IPS DF 4.7 (cell line): ENCODE measurements at regions not wholly inside any gene's neighbourhood (a gene's known extent, or its start where the extent isn't known, plus 50 kb on each side); places are given as distances from the start of the nearest gene placed in this dataset.
A peak's percentile ranks its signal among the peaks of the same experiment; 100 is the strongest.

Experiments
- DNase-seq: peaks from one replicate; pipeline ENCODE4 v3.0.0-alpha.2; 2013; ENCODE audit warnings: low spot score; ENCODE audit errors: extremely low read depth

DNA sequence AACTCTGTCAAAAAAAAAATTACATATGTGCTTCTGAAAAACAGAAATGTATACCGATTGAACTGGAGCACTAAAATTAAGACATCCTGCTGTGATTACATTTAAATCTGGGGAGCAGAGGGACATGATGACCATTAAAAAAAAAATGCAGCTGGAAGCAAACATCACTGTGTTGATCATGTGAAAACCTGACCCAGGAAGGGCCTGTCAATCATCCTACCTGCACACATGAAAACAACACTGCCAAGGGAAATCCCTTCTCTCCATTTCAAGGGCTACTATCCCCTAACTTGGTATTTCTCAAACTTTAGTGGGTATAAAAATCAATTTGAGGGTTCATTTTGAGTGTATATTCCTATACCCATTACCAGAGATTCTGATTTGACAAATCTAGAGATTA is 719.9 kb upstream of the CBLB start:
- no peak for DNase-seq

DNA sequence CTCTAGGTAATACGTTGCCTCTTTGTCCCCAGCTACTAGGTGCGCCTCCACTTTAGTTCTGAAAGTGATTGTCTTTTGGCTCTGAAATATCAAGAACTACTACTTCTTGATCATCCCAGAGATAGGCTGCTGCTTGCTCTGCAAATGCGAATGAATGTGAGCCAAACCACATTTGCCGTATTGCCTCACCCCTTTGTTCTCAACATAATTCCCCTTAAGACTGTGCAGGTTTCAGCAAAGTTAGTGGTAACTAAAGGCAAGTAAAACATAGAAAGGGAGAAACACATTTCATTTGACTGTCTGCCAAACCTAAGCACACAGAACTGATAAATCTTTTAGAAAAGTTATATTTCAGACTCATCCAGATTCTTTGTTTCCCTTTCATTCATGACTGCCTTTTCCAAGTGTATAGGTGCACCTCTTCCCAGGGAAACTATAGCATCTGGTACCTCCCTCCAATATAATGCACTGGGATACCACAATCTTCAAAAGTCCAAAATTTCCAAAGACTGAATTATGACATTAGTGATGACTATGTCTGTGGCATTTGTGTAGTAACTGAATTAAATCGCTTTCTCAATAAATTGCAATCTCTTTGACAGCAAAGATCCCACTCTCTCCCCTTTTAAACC is 720.6 kb upstream of the CBLB start:
- DNase-seq: no peak

DNA sequence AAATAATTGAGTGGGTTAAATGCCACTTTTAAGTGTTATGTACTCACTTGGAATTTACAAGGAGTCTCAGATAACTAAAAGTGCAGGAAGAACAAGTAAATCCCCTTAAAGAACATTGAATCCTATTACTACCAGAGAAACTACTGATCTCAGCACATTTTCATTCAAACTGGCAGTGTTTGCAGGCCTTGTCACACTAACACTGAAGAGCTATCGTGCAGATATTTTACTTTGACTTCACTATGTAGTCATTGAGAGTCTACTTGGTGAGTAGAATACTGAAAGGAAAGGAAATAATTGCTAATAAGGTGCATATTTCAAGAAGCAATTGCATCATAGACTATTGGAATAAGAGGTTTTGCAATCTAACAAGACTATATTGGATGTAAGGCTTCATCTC is 721.4 kb upstream of the CBLB start:
- no peak for DNase-seq

DNA sequence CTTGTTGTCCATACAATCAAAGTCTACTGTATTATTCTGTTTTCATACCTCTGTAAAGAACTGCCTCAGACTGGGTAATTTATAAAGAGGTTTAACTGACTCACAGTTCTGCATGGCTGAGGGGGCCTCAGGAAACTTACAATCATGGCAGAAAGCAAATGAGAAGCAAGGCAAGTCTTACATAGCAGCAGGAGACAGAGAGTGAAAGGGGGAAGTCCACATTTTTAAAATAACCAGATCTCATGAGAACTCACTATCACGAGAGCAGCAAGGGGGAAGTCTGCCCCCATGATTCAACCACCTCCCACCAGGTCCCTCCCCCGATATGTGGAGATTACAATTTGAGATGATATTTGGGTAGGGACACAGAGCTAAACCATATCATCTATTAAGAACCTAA is 724.6 kb upstream of the CBLB start:
- DNase-seq: no peak

DNA sequence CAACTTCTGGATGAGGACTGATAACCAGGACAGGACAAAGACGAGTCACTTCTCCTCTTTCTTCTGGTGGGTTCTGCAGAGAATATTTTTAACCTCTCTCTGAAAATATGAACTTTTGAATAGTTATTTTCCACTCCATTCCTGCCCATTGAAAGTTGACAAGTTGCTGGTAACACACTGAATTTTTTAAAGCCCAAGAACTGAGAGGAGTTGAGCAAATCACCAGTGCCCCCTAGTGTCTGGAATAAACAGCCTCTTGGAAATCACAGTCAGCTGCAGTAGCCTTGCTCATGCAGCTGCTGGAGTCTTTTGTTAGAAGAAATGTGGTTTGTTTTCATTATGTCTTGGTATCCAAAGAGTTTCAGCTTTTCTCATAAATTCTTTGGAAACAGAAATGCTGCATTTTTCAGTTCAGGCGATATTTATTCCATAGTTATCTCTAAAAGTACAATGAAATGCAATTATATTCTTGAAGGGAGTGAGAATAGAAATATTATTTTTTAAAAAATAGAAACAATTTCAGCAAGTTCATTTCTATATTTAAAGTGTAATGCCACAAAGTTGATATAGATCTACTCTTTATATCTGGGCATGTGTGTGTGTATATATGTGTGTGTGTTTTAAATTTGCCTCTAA is 741.0 kb upstream of the CBLB start:
- DNase-seq: peak; percentile 72

DNA sequence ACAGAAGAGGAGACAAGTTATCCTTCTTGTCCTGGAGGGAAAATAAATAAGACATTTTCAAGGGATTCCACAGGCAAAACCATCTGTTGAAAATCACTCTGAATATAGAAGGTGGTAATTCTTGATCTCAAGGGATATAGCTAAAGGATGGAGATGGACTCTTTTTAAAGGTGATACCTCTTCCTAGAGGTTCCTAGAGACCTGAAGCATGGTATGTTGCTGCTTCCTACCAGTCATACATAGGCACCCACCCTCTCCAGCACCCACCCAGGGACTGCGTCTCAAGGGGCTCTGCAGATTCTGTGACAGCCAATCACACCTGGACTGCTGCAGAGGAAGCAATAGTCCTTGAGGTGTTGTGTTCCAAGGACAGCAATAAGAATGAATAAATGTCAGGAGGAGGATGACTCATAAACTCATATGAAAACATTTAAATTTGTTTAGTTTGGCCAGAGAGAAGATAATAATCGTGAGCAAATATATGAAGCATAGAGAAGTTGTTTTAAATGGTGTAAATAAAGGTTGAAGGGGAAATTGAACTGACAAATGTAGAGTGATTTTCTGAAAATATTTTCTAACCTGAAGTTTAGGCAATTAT is 741.6 kb upstream of the CBLB start:
- no peak for DNase-seq

DNA sequence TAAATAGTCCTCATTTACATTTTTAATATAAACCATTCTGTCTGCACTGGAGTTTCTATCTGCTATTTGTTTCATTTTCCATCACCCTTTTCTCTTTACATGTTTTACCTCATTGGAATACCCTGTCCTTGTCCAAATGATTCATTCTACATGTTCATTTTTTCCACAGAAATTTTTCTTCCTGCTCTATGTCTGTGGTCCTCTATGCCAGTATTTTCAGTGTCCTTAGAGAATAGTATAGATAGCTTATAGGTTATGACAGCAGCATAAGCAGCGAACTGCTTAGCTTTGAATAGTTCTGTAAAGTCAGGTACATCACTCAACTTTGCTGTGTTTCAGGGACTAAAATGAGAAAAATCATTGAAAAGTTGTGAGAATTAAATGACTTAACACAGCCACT is 742.3 kb upstream of the CBLB start:
- DNase-seq: no peak

DNA sequence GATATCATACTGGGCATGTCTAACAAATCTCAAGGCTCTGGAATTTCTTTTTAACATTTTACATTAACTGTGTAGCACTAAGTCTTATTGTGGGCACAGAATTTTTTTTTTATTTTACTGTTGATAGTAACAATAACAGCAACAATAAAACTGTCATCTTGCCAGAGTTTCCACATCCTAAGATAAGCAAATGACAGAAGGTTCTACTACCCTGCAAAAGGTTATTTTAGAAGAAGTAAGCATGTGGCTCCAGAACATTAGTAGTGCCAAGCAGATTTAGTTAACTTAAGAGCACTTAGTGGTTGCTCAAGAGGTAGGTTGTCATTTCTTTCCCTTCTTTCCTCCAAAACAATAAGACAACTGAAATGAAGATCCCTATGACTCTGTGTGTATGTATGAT is 743.0 kb upstream of the CBLB start:
- no peak for DNase-seq

DNA sequence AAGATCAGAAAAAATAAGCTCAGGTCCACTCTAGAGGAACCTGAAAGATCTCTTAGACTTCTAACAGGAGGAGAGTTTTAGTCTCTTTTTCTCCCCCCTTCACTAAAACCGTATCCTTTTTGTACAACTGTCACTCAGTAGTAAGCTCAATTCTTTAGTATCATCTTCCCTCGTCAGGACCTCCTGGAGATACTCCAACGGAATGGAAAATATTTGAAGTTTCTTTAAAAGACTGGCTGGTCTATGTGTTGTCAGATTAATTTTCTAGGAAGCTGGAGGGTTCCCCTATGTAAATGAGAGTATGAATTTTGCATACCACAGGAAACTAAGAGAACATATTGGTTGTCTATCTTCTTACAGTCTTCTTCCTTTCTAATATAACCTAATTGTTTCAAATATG is 747.7 kb upstream of the CBLB start:
- no peak for DNase-seq

DNA sequence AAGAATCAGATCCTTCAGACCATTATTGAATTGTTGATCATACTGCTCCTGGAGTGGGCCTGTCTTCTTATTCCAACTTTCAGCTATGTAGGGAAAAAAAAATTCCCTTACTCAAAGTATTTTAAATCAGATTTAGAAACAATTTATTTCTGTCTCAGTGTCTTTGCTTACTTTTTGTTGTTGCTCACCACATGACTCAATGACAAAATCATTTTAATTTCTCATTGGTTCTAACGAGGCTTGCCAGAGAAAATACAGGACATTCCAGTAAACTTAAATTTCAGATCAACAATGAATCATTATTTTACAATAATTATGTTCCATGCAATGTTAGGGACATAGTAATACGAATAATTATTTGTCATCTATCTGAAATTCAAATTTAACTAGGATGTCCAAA is 748.5 kb upstream of the CBLB start:
- no peak for DNase-seq

DNA sequence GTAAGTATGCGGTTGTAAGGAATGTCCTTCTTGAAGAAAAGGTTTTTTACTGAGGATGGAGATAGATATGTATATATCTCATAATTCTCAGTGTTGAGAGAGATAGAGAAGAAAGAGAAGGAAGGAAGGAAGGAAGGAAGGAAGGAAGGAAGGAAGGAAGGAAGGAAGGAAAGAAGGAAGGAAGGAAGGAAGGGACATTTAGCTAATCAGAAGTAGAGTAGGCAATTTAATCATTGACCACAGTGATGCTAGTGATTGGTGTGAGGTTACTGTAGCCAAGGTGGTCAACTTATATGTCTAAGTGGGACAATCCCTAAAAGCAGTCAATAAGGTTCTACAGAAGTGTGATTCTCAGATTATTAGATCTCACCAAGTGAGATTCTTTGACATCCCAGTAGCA is 751.8 kb upstream of the CBLB start:
- no peak for DNase-seq

DNA sequence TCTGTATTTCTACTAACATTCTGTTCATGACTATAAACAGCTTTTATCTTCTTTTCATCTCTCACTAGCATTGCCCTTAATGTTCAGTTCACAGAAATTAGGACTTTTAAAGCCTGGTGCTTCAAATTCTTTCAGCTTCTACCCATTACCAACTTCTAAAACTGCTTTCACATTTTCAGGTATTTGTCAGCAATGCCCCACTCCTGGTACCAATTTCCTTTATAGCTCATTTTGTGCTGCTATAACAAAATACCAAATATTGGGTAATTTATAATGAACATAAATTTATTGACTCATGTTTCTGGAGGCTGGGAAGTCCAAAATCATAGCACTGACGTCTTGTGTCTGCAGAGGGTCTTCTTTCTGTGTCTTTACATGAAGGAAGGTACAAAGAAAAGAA is 753.1 kb upstream of the CCDC54 start:
- DNase-seq: no peak

DNA sequence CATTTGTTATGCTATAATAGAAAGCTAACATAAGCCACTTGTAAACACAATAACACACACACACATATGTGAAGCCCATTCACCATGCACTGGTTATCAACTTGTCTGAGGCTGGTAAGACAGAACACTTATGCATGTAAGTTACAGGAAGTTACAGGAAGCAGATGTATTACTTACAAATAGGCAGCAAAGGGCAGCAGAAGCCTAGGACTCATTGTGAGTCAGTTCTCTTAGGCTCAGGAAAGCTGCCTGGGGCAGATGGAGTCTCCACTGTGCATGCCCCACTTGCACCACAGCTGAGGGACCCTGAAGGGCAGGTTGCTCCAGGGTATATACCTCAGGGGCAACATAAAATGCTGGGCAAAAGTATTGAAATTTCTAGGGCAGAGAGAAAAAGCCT is 748.8 kb upstream of the CCDC54 start:
- DNase-seq: no peak

DNA sequence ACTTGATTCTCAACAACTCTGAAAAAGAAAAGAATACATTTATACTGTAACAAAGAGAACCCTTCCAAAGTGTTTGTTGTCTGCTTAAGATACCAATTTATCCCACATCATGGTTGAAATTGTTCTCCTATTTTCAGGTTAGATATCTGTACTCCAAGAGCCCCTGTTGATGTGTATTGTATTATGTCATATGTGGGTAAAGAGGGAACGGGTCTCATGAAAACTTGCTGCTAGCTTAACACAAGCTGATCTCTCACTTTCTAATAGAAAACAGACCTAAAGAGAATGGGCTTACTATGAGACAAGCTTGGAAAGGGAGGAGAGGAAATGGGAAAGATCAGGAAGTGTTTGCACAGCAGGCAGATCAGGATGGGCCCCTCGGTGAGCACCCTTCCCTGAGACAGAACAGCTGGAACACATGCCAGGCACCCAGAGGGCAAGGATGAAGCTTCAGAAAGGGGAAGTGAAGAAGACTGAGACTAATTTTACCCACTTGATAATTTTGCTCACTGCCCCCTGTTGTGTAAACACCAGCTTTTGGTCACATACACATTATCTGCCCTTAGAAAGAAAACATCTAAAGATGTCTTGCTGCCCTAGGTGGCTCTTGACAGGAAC is 747.9 kb upstream of the CCDC54 start:
- DNase-seq: no peak

DNA sequence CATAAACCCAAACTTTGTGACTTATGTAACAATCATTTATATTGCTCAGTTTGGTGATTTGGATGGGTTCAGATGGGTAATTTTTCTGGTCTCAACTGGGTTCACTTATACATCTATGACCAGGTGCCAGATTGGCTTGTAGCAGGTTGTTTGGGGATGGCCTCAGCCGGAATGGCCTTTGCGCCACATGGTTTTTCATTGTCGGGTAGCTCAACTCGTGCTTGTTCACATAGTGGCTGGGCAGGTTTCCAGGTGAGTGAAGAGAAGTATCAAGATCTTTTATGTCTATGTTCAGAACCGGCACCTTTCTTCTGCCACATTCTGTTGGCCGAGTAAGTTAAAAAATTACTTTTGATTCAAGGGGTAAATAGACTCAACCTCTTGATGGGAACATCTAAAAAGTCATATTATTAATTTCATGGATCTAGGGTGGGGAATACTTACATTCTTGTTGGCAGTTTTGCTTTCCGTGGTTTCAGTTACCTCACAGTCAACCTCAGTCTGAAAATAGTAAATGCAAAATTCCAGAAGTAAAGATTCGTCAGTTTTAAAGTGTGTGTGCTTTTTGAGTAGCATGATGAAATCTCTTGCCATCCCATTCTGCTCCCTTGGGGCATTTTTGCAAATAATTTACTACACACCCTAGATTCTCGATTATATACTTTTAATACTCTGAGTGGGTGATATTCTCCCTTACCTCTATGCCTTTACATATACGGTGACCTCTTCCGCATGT is 745.7 kb upstream of the CCDC54 start:
- no peak for DNase-seq

DNA sequence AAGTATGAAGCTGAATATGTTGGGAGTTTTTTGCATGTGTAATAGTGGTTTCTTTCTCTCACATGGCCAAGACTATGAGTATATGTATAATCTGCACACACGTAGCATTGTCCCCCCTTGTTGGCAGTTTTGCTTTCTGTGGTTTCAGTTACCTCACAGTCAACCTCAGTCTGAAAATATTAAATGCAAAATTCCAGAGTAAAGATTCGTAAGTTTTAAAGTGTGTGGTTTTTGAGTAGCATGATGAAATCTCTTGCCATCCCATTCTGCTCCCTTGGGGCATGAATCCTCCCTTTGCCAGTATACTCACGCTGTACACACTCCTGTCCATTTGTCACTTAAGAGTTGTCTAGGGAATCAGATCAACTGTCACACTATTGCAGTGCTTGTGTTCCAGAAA is 742.0 kb upstream of the CCDC54 start:
- no peak for DNase-seq

DNA sequence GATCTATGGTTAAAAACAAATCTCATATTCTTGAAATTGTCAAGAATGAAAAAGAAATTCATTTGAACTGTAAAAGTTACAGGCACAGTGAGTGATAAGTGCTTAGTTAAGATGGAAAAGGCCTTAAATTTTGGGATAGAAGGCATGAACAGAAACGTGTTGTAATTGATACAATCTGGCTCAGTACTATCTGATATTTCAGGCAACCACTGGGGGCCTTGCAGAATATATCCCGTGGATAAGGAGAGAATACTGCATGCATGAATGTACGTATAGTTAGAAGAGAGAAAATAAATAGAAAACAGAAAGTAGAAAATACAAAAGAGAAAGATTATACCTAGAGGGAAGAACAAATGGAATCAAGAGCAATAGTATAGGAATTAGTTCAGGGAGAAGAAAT is 741.4 kb upstream of the CCDC54 start:
- DNase-seq: no peak

DNA sequence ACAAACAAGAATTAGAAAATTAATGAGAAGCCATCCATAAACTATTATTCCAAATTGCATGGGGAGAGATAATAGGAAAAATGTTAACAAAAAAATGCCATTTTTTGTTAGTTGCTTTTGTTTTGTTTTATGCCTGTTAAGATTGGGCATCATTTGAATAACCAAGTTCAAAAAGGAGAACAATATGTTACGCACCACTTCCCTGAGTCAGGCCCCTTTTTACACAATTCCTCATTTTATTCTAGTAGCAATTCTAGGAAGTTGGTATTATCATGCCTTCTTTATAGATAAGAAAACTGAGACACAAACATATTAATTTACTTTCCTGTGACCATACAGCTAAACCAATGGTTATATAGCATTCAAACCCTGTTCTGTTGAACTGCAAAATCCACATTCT is 736.9 kb upstream of the CCDC54 start:
- DNase-seq: no peak

DNA sequence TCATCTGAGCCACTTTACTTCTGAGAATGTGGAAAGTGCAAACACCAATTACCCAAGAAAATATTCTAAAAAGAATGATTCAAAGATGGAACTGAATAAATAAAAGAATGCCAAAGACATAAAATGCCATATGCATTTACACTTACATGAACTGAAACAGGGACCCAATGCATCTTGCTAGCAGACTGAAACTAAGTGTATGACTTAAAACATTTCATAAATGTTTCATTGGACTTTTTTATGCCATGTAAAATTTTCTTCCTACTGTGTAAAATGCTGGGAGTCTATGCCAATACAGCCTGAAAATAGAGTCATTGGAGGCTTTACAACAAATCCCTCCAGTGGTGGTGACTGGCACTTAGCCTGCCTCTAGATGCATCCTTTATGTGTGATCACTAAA is 735.1 kb upstream of the CCDC54 start:
- DNase-seq: no peak

DNA sequence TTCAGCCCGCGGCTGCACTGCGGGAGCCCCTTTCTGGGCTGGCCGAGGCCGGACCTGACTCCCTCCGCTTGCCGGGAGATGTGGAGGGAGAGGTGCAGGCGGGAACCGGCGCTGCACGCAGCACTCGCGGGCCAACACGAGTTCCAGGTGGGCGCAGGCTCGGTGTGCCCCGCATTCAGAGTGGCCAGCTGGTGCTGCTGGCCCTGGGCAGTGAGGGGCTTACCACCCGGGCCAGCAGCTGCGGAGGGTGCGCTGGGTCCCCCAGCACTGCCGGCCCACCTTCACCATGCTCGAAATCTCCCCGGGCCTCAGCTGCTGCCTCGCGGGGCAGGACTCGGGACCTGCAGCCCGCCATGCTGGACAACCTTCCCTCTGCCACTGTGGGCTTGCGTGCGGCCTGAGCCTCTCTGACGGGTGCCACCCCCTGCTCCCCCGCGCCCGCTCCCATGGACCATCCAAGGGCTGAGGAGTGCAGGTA is 733.5 kb upstream of the CCDC54 start:
- DNase-seq: no peak

DNA sequence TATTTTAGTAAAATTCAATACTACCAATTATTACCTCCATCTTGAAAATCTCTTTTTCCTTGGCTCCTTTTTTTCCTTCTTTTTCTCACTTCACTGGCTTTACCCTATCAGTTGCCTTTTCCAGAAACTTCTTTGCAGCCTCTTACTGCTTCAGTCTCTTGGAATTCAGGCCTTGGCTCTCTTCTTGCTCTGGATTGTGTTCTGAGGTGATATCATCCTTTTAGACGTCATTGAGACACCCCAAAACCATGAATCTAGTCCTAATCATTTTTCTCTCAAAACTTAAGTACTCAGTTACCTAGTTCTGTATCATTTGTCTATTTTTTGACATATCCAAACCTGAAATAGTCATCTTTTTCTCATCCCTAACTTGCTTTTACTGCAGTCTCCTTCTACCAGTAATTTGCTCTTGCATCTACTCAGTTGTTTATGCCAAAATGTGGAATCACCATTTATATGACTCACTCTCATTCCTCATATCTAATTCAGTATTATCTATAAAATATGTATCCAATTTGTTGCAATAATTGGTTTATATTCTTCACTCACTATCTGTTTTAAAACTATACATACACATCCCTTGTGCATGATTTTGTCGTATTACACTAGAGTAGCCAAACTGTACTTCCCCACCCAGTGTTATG is 703.2 kb upstream of the CCDC54 start:
- no peak for DNase-seq

DNA sequence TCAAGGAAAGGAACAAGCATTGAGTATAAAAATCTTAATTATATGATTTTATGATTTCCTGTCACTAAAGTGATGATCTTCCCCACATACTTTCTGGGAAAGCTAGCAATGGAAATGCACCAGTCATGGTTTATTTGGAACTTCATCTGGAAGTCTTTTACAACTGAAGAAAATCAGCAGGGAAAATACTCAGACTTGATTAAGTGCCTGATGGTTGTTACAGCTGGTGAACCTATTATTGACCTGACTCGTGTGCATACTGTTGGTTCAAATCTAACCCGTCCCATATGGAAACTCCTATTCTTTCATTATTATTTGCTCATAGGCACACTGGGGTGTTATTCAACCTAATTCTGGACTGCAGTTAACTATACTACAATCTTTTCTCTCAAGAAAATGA is 701.8 kb upstream of the CCDC54 start:
- no peak for DNase-seq
